ENCODE measurements at regions not wholly inside any gene's neighbourhood (a gene's known extent, or its start where the extent isn't known, plus 50 kb on each side); places are given as distances from the start of the nearest gene placed in this dataset.
"Not testable (repeated sequence)": the region's sequence is repeated elsewhere in the genome, so short reads cannot be mapped to it uniquely, and the experiment has no call there.

- H3K36me3 ChIP-seq; H3K4me3 ChIP-seq; H3K27me3 ChIP-seq; intact Hi-C loops (cut with DNase I; ENCODE audit: low total_unique reads); H3K4me1 ChIP-seq; H3K9me3 ChIP-seq; H3K27ac ChIP-seq; DNase-seq: not testable (repeated sequence)
- 100% methylated on average over 1 of the region's 1 CpG; no CpG with 5 or more reads in 4 of the 5 donors for WGBS, 5 donors
Observed at GRCh38 chr7:9919-10318, 182.5 kb upstream of the FAM20C start.

GRCh38 chr7:32565-33280 lies 159.6 kb upstream of the FAM20C start:
- DNase-seq: peak in 1 of 2 donors; percentile 21
- H3K4me1 ChIP-seq; H3K4me3 ChIP-seq; H3K36me3 ChIP-seq; H3K9me3 ChIP-seq; H3K27ac ChIP-seq; H3K27me3 ChIP-seq; intact Hi-C loops (cut with DNase I; ENCODE audit: low total_unique reads): not testable (repeated sequence)
- WGBS, 5 donors: 76 to 96% (median 91%) methylated on average over 3 to 10 of the region's 20 CpGs

- intact Hi-C loops (cut with DNase I; ENCODE audit: low total_unique reads): not testable (repeated sequence)
Observed at GRCh38 chr7:35121-35541, 157.2 kb upstream of the FAM20C start.

GRCh38 chr7:36539-36938 lies 155.8 kb upstream of the FAM20C start:
- H3K27ac ChIP-seq; H3K36me3 ChIP-seq; DNase-seq; intact Hi-C loops (cut with DNase I; ENCODE audit: low total_unique reads); H3K27me3 ChIP-seq; H3K4me1 ChIP-seq; H3K9me3 ChIP-seq; H3K4me3 ChIP-seq: not testable (repeated sequence)
- no CpG with 5 or more reads among the region's 4 CpGs for WGBS, 5 donors

More at GRCh38 chr7:35121-35541, 157.2 kb upstream of the FAM20C start:
- H3K4me1 ChIP-seq, H3K36me3 ChIP-seq, H3K27me3 ChIP-seq, H3K9me3 ChIP-seq: not testable (repeated sequence)
- peak in 1 of 2 donors; percentile 25 for DNase-seq
- peak overlapping the region in 1 of 5 donors; percentile 51 for H3K27ac ChIP-seq
- WGBS, 5 donors: 38 to 66% (median 63%) methylated on average over 4 to 9 of the region's 9 CpGs
- peak overlapping the region in 2 of 4 donors; percentile 6 to 13 for H3K4me3 ChIP-seq

- H3K4me3 ChIP-seq; intact Hi-C loops (cut with DNase I; ENCODE audit: low total_unique reads); H3K9me3 ChIP-seq; H3K27me3 ChIP-seq; H3K27ac ChIP-seq; H3K4me1 ChIP-seq; DNase-seq; H3K36me3 ChIP-seq: not testable (repeated sequence)
- 85 to 95% (median 93%) methylated on average over 10 of the region's 10 CpGs for WGBS, 5 donors
Observed at GRCh38 chr7:37656-38055, 154.7 kb upstream of the FAM20C start.

- H3K4me3 ChIP-seq; H3K9me3 ChIP-seq; intact Hi-C loops (cut with DNase I; ENCODE audit: low total_unique reads); H3K36me3 ChIP-seq; H3K27ac ChIP-seq; H3K4me1 ChIP-seq; DNase-seq: not testable (repeated sequence)
- WGBS, 5 donors: 18 to 83% (median 69%) methylated on average over 1 to 2 of the region's 4 CpGs
- H3K27me3 ChIP-seq: peaks cover 0 to 13% (median 0%) of the 10 kb centered on the region in 3 donors
Observed at GRCh38 chr7:38444-38843, 153.9 kb upstream of the FAM20C start.

GRCh38 chr7:39984-40740 lies 152.2 kb upstream of the FAM20C start:
- H3K27ac ChIP-seq; H3K4me3 ChIP-seq; H3K4me1 ChIP-seq; H3K36me3 ChIP-seq; intact Hi-C loops (cut with DNase I; ENCODE audit: low total_unique reads); H3K9me3 ChIP-seq: not testable (repeated sequence)
- DNase-seq: peak in 1 of 2 donors; percentile 28
- WGBS, 5 donors: 25 to 54% (median 40%) methylated on average over 4 of the region's 5 CpGs
- peaks cover 0 to 21% (median 0%) of the 10 kb centered on the region in 3 donors for H3K27me3 ChIP-seq
